ENCODE measurements at regions not wholly inside any gene's neighbourhood (a gene's known extent, or its start where the extent isn't known, plus 50 kb on each side); places are given as distances from the start of the nearest gene placed in this dataset.

DNA sequence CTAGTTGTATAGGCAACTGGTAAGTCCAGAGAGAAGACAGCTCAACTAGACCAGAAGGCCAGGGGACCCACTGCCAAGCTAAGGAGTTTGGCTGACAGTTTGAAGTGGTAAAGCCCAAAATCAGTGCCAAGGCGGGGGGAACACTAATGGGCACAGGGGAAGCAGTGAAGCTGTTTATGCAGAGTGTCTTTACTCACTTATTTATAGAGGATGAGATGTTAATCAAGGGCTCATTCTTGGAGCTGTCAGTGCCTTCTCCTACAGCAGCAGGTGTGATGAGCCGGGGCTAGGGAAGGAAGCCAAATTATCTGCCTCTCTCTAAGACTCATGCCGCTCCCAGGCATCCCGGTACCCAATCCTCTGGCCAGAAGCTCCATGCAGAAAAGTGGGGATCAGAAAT, 75.2 kb upstream of the GALNT10 start:
- no peak for TF ChIP-seq POLR2AphosphoS5 (IDR thresholded peaks at IDR 0.05)
- TF ChIP-seq, protein P1, sequence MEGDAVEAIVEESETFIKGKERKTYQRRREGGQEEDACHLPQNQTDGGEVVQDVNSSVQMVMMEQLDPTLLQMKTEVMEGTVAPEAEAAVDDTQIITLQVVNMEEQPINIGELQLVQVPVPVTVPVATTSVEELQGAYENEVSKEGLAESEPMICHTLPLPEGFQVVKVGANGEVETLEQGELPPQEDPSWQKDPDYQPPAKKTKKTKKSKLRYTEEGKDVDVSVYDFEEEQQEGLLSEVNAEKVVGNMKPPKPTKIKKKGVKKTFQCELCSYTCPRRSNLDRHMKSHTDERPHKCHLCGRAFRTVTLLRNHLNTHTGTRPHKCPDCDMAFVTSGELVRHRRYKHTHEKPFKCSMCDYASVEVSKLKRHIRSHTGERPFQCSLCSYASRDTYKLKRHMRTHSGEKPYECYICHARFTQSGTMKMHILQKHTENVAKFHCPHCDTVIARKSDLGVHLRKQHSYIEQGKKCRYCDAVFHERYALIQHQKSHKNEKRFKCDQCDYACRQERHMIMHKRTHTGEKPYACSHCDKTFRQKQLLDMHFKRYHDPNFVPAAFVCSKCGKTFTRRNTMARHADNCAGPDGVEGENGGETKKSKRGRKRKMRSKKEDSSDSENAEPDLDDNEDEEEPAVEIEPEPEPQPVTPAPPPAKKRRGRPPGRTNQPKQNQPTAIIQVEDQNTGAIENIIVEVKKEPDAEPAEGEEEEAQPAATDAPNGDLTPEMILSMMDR (IDR thresholded peaks at IDR 0.05): no peak
- TF ChIP-seq EP300 (IDR thresholded peaks at IDR 0.05): no peak

Measured in stomach (tissue), 4 donors.